ENCODE measurements at regions not wholly inside any gene's neighbourhood (a gene's known extent, or its start where the extent isn't known, plus 50 kb on each side); places are given as distances from the start of the nearest gene placed in this dataset.
A peak's percentile ranks its signal among the peaks of the same experiment; 100 is the strongest.

DNA sequence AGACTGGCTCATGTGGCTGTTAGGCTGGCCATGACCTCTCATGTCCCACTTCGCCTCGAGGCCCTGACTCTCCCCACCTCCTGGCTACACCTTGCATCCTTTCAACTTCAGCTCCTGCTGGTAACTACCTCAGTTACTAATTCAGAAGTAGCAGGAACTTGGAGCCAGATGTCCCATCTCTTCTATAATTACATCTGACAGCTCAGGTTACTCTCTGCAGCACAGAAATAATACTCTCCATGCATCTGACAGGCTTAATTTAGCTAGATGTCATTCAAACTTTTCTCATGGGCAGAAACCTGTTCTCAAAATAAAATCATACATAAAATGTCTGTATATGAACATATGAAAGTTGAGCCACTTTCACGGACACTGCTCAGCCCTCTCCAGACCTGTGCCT lies 92.2 kb upstream of the IL33 start:
- TF ChIP-seq, protein P1, sequence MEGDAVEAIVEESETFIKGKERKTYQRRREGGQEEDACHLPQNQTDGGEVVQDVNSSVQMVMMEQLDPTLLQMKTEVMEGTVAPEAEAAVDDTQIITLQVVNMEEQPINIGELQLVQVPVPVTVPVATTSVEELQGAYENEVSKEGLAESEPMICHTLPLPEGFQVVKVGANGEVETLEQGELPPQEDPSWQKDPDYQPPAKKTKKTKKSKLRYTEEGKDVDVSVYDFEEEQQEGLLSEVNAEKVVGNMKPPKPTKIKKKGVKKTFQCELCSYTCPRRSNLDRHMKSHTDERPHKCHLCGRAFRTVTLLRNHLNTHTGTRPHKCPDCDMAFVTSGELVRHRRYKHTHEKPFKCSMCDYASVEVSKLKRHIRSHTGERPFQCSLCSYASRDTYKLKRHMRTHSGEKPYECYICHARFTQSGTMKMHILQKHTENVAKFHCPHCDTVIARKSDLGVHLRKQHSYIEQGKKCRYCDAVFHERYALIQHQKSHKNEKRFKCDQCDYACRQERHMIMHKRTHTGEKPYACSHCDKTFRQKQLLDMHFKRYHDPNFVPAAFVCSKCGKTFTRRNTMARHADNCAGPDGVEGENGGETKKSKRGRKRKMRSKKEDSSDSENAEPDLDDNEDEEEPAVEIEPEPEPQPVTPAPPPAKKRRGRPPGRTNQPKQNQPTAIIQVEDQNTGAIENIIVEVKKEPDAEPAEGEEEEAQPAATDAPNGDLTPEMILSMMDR (conservative IDR thresholded peaks at IDR 0.05; ENCODE audit: low read length): no peak
- H3K4me3 ChIP-seq (ENCODE audit: low read length): no peak overlapping the region
- DNase-seq (ENCODE audit: low read depth): no peak

DNA sequence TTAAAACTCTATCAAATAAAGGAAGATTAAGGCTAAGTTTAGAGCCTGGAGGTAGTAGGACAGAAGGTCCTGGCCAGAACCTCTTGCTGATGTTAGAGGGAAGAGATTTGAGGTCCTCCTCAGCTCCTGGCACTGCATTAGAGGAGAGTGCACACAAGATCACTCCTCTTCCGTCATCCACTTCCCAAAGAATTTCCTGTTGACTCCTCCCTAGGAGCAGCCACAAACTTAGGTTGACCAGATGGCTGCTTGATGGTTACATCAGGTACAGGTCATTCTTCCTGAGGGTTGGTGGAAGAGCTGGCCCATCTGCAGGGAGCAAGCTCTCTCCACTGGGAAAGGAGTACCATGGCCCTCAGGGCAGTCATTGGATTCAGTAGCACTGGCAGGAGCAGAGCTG lies 93.9 kb upstream of the IL33 start:
- DNase-seq (ENCODE audit: low read depth): no peak
- H3K4me3 ChIP-seq (ENCODE audit: low read length): no peak overlapping the region
- TF ChIP-seq, protein P1 (conservative IDR thresholded peaks at IDR 0.05; ENCODE audit: low read length): no peak

DNA sequence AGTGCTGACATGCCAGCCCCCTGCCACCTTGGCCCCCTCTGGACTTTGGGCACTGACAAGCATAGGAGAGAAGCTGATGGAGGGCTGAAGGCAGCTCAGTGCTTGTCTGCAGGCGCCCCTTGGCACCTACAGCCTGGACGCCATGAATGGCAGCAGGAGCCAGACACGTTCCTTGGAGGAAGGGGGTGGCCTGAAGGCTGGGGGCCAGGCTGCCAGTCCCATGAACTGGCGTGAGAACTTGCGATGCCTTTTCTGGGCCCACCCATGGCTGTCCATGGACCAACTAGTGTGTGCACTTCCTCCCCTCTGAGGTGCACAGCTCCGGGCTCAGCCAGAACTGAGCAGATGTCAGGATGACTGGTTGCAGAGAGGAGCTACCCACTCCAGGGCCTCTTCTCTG lies 99.0 kb upstream of the RANBP6 start:
- DNase-seq (ENCODE audit: low read depth): no peak
- no peak overlapping the region for H3K4me3 ChIP-seq (ENCODE audit: low read length)
- TF ChIP-seq, protein P1 (conservative IDR thresholded peaks at IDR 0.05; ENCODE audit: low read length): no peak

DNA sequence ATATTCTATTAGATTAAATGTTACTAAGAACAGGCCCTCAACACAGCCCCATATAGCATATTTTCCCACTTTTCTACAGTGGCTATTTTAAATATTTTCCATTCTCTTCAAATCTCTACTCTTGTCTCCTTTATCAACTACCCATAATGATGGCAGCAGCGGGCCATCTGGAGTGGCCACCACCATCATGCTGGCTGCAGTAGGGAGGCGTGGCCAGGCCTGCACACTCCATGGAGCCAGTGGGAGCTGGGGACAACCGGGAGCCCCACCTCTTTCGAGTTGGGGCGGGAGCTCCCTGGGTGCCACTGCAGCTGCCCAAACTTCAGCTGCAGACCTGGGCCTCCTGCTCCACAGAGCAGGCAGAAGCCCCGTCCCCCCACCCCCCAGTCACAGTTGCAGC lies 98.4 kb upstream of the RANBP6 start:
- no peak for DNase-seq (ENCODE audit: low read depth)
- H3K4me3 ChIP-seq (ENCODE audit: low read length): no peak overlapping the region
- TF ChIP-seq, protein P1 (conservative IDR thresholded peaks at IDR 0.05; ENCODE audit: low read length): no peak

DNA sequence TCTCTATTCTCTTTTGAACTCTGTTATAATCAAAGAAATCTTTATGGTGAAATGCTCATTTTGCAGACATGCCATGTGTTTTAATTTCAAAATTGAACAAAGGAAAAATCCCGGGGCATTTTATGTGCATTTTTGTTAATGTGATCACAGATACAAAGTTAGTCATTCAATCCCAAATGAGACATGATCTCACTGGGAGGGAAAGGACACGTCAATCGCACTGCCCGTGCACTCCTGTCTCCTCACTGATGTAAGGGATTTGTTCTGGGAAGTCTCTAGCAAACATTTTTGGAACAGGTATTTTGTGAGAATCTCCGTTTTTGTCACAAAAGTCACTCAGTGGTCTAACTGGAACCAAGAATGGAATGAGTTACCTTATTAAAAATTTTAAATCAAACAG lies 97.9 kb upstream of the RANBP6 start:
- H3K4me3 ChIP-seq (ENCODE audit: low read length): no peak overlapping the region
- TF ChIP-seq, protein P1 (conservative IDR thresholded peaks at IDR 0.05; ENCODE audit: low read length): no peak
- DNase-seq (ENCODE audit: low read depth): no peak

DNA sequence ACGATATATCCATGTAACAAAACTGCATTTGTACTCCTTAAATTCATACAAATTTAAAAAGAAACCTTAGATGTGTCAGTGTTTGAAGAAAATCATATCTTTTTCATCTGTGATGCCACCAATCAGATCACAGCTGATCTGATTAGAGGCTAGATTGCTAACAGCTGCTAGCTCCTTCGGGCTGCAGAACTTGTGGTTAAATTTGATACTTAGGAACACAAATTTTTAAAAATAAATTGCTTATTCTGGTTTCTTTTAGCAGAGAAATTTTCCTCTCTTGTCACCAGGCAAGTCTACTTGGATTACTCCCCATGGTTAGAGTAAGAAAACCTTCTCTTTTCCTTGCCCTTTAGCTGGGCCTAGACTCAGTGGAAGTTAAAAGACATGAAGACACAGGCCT lies 94.6 kb upstream of the RANBP6 start:
- TF ChIP-seq, protein P1 (conservative IDR thresholded peaks at IDR 0.05; ENCODE audit: low read length): no peak
- DNase-seq (ENCODE audit: low read depth): peak; percentile 8
- H3K4me3 ChIP-seq (ENCODE audit: low read length): no peak overlapping the region

DNA sequence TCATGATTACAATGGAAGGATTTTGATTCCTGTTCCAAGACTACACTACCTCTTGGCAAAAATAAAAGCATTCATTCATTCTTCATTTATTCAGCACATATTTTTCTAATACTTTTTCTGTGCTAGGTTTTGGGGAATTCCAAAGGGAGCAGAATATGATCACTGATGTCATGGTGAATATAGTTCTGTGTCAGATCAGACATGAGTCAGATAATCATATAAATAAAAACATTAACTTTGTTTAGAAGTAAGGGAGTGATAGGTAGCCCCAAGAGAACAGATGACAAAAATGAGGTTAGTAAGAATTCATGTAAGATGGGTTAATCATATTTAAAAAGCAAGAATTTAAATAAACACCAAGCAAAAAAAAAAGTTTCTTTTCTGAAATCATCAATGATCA lies 94.1 kb upstream of the RANBP6 start:
- DNase-seq (ENCODE audit: low read depth): no peak
- TF ChIP-seq, protein P1 (conservative IDR thresholded peaks at IDR 0.05; ENCODE audit: low read length): no peak
- H3K4me3 ChIP-seq (ENCODE audit: low read length): no peak overlapping the region

Measured in AG10803 (cell line).